DND-41 (cell line): ENCODE measurements at regions not wholly inside any gene's neighbourhood (a gene's known extent, or its start where the extent isn't known, plus 50 kb on each side); places are given as distances from the start of the nearest gene placed in this dataset.
A peak's percentile ranks its signal among the peaks of the same experiment; 100 is the strongest.

Experiments used
- ATAC-seq: fragments of 200-7000 bp; cut with Tn5 transposase; 3 replicates; pipeline ENCODE4 v1.9.1; 2021; ENCODE audit warnings: low read depth; ENCODE audit not compliant: insufficient read depth
- DNase-seq: peaks from one replicate; pipeline ENCODE4 v3.0.0-alpha.2; 2020
- H2AFZ ChIP-seq: 2 replicates; pipeline ENCODE4 v1.6.0; 2012; ENCODE audit warnings: low read depth, low read length
- H3K27ac ChIP-seq: 2 replicates; pipeline ENCODE4 v1.5.1; 2012; ENCODE audit warnings: low read length, inconsistent platforms
- H3K27me3 ChIP-seq: fragments of 200-600 bp; sonication (generic); 2 replicates; pipeline ENCODE4 v1.6.0; 2012; ENCODE audit warnings: low read length, mild to moderate bottlenecking, inconsistent platforms; ENCODE audit not compliant: insufficient read depth, poor library complexity
- H3K36me3 ChIP-seq: 2 replicates; pipeline ENCODE4 v1.5.1; 2012; ENCODE audit warnings: low read length, inconsistent platforms; ENCODE audit not compliant: insufficient read depth
- H3K4me1 ChIP-seq: 2 replicates; pipeline ENCODE4 v1.5.1; 2012; ENCODE audit warnings: mild to moderate bottlenecking, low read length; ENCODE audit not compliant: insufficient read depth
- H3K4me2 ChIP-seq: 2 replicates; pipeline ENCODE4 v1.6.0; 2012; ENCODE audit warnings: mild to moderate bottlenecking, moderate library complexity, low read length, inconsistent platforms; ENCODE audit not compliant: insufficient read depth
- H3K4me3 ChIP-seq, 2 experiments: fragments of 200-600 bp in 1 of 2; shearing (Covaris generic) in 1 of 2; 2 replicates each; pipeline ENCODE4 v1.5.1; 2012 to 2016; ENCODE audit warnings: inconsistent platforms in 2 of 2, low read length in 2 of 2, mild to moderate bottlenecking in 2 of 2, low read depth in 1 of 2, moderate library complexity in 1 of 2
- H3K79me2 ChIP-seq: 2 replicates; pipeline ENCODE4 v1.6.0; 2012; ENCODE audit warnings: low read length, inconsistent platforms; ENCODE audit not compliant: insufficient read depth
- H3K9ac ChIP-seq: 2 replicates; pipeline ENCODE4 v1.6.0; 2012; ENCODE audit warnings: low read depth, mild to moderate bottlenecking, inconsistent platforms, low read length, moderate library complexity
- H3K9me3 ChIP-seq: 2 replicates; pipeline ENCODE4 v1.5.1; 2012; ENCODE audit warnings: low read length, moderate library complexity, mild to moderate bottlenecking, inconsistent platforms; ENCODE audit not compliant: insufficient read depth, severe bottlenecking
- H4K20me1 ChIP-seq: 2 replicates; pipeline ENCODE4 v1.6.0; 2012; ENCODE audit warnings: low read length; ENCODE audit not compliant: insufficient read depth
- CTCF ChIP-seq: IDR thresholded peaks from 2 replicates; pipeline ENCODE4 v1.5.1; 2012; ENCODE audit warnings: borderline replicate concordance, low read length, moderate library complexity, mild to moderate bottlenecking; ENCODE audit not compliant: poor library complexity, severe bottlenecking; ENCODE audit errors: extremely low read depth
- EZH2 ChIP-seq: IDR thresholded peaks from 3 replicates; pipeline ENCODE4 v1.6.1; 2012; ENCODE audit warnings: borderline replicate concordance, low read depth, mild to moderate bottlenecking, moderate library complexity, low read length, inconsistent platforms; ENCODE audit not compliant: severe bottlenecking

GRCh38 chr4:80139671-80140070 lies 57.6 kb upstream of the PRDM8 start:
- Histone ChIP-seq H3K4me1 (peaks cover 86% of the 10 kb centered on the region), H3K79me2 (no peaks in the 10 kb centered on the region), H3K27me3 (no peaks in the 10 kb centered on the region), H2AFZ (peak overlapping the region; percentile 17), H3K4me2 (peak overlapping the region; percentile 39), H3K9ac (peak overlapping the region; percentile 36), H3K27ac (peak overlapping the region; percentile 97), H4K20me1 (no peaks in the 10 kb centered on the region), H3K9me3 (no peaks in the 10 kb centered on the region), H3K36me3 (no peaks in the 10 kb centered on the region), H3K4me3 (no peak overlapping the region)
- TF ChIP-seq EZH2 (no peak), CTCF (no peak)
- ATAC-seq, result no peak
- DNase-seq, result no peak

GRCh38 chr4:80138551-80139538 lies 58.5 kb upstream of the PRDM8 start:
- peak overlapping the region; percentile 97 for H3K27ac ChIP-seq
- H2AFZ ChIP-seq, result 0 out of 2 replicates have a peak overlapping the region, but pooled peaks have one; percentile 54
- peak overlapping the region in 1 of 2 experiments; percentile 4; a peak in 1 of 4 replicates for H3K4me3 ChIP-seq
- H3K36me3 ChIP-seq, result no peaks in the 10 kb centered on the region
- ATAC-seq, result peak; percentile 96
- H3K4me2 ChIP-seq, result peak overlapping the region; percentile 39
- peak; percentile 87 for DNase-seq
- no peaks in the 10 kb centered on the region for H3K9me3 ChIP-seq
- no peaks in the 10 kb centered on the region for H3K27me3 ChIP-seq
- peak overlapping the region; percentile 57 for H3K9ac ChIP-seq
- peak; percentile 50 for TF ChIP-seq CTCF
- no peak for TF ChIP-seq EZH2
- no peaks in the 10 kb centered on the region for H4K20me1 ChIP-seq
- no peaks in the 10 kb centered on the region for H3K79me2 ChIP-seq
- peaks cover 82% of the 10 kb centered on the region for H3K4me1 ChIP-seq

- Histone ChIP-seq H3K9me3 (no peaks in the 10 kb centered on the region), H3K4me1 (peaks cover 75% of the 10 kb centered on the region), H4K20me1 (no peaks in the 10 kb centered on the region), H3K9ac (peak overlapping the region; percentile 57), H3K79me2 (no peaks in the 10 kb centered on the region), H3K4me2 (peak overlapping the region; percentile 39), H3K4me3 (no peak overlapping the region), H3K36me3 (no peaks in the 10 kb centered on the region), H3K27me3 (no peaks in the 10 kb centered on the region), H2AFZ (peak overlapping the region; percentile 54), H3K27ac (peak overlapping the region; percentile 97)
- no peak for TF ChIP-seq EZH2
- TF ChIP-seq CTCF, result no peak
- ATAC-seq (no peak), DNase-seq (no peak)
These were observed 59.7 kb upstream of the PRDM8 start for GRCh38 chr4:80137631-80138030.
